ENCODE measurements at regions not wholly inside any gene's neighbourhood (a gene's known extent, or its start where the extent isn't known, plus 50 kb on each side); places are given as distances from the start of the nearest gene placed in this dataset.

GRCh38 chr2:160783474-160783873 lies 289.9 kb upstream of the RBMS1 start:
- H3K4me3 ChIP-seq (ENCODE audit: low read length), result no peak overlapping the region
- no peak for TF ChIP-seq ZNF274 (IDR thresholded peaks at IDR 0.05; ENCODE audit: low read depth, low read length)

- TF ChIP-seq ZNF274 (IDR thresholded peaks at IDR 0.05; ENCODE audit: low read depth, low read length), result no peak
- no peak overlapping the region for H3K4me3 ChIP-seq (ENCODE audit: low read length)
Observed at GRCh38 chr2:160784034-160784433, 290.4 kb upstream of the RBMS1 start.

GRCh38 chr2:160790738-160791137 lies 297.1 kb upstream of the RBMS1 start:
- no peak for TF ChIP-seq ZNF274 (IDR thresholded peaks at IDR 0.05; ENCODE audit: low read depth, low read length)

GRCh38 chr2:160791884-160792283 lies 298.3 kb upstream of the RBMS1 start:
- H3K4me3 ChIP-seq (ENCODE audit: low read length), result no peak overlapping the region
- TF ChIP-seq ZNF274 (IDR thresholded peaks at IDR 0.05; ENCODE audit: low read depth, low read length), result no peak

More at GRCh38 chr2:160790738-160791137, 297.1 kb upstream of the RBMS1 start:
- no peak overlapping the region for H3K4me3 ChIP-seq (ENCODE audit: low read length)

- TF ChIP-seq ZNF274 (IDR thresholded peaks at IDR 0.05; ENCODE audit: low read depth, low read length), result no peak
- no peak overlapping the region for H3K4me3 ChIP-seq (ENCODE audit: low read length)
Observed at GRCh38 chr2:160792837-160793236, 299.2 kb upstream of the RBMS1 start.

GRCh38 chr2:160794926-160795325 lies 301.3 kb upstream of the RBMS1 start:
- H3K4me3 ChIP-seq (ENCODE audit: low read length), result no peak overlapping the region
- no peak for TF ChIP-seq ZNF274 (IDR thresholded peaks at IDR 0.05; ENCODE audit: low read depth, low read length)

- H3K4me3 ChIP-seq (ENCODE audit: low read length), result no peak overlapping the region
- no peak for TF ChIP-seq ZNF274 (IDR thresholded peaks at IDR 0.05; ENCODE audit: low read depth, low read length)
Observed at GRCh38 chr2:160803881-160804280, 310.3 kb upstream of the RBMS1 start.

GRCh38 chr2:160810406-160810805 lies 316.8 kb upstream of the RBMS1 start:
- TF ChIP-seq ZNF274 (IDR thresholded peaks at IDR 0.05; ENCODE audit: low read depth, low read length), result no peak
- no peak overlapping the region for H3K4me3 ChIP-seq (ENCODE audit: low read length)

GRCh38 chr2:160812830-160813505 lies 319.4 kb upstream of the RBMS1 start:
- TF ChIP-seq ZNF274 (IDR thresholded peaks at IDR 0.05; ENCODE audit: low read depth, low read length), result no peak

GRCh38 chr2:160813506-160813858 lies 319.9 kb upstream of the RBMS1 start:
- H3K4me3 ChIP-seq (ENCODE audit: low read length), result no peak overlapping the region

More at GRCh38 chr2:160812830-160813505, 319.4 kb upstream of the RBMS1 start:
- no peak overlapping the region for H3K4me3 ChIP-seq (ENCODE audit: low read length)

GRCh38 chr2:160816916-160817499 lies 323.4 kb upstream of the RBMS1 start:
- no peak for TF ChIP-seq ZNF274 (IDR thresholded peaks at IDR 0.05; ENCODE audit: low read depth, low read length)

More at GRCh38 chr2:160813506-160813858, 319.9 kb upstream of the RBMS1 start:
- no peak for TF ChIP-seq ZNF274 (IDR thresholded peaks at IDR 0.05; ENCODE audit: low read depth, low read length)

GRCh38 chr2:160820691-160821090 lies 327.1 kb upstream of the RBMS1 start:
- TF ChIP-seq ZNF274 (IDR thresholded peaks at IDR 0.05; ENCODE audit: low read depth, low read length), result no peak

More at GRCh38 chr2:160816916-160817499, 323.4 kb upstream of the RBMS1 start:
- no peak overlapping the region for H3K4me3 ChIP-seq (ENCODE audit: low read length)

GRCh38 chr2:160822006-160822405 lies 328.4 kb upstream of the RBMS1 start:
- no peak for TF ChIP-seq ZNF274 (IDR thresholded peaks at IDR 0.05; ENCODE audit: low read depth, low read length)
- no peak overlapping the region for H3K4me3 ChIP-seq (ENCODE audit: low read length)

More at GRCh38 chr2:160820691-160821090, 327.1 kb upstream of the RBMS1 start:
- no peak overlapping the region for H3K4me3 ChIP-seq (ENCODE audit: low read length)

GRCh38 chr2:160825433-160825832 lies 331.8 kb upstream of the RBMS1 start:
- no peak for TF ChIP-seq ZNF274 (IDR thresholded peaks at IDR 0.05; ENCODE audit: low read depth, low read length)
- no peak overlapping the region for H3K4me3 ChIP-seq (ENCODE audit: low read length)

GRCh38 chr2:160826496-160826895 lies 332.9 kb upstream of the RBMS1 start:
- H3K4me3 ChIP-seq (ENCODE audit: low read length), result no peak overlapping the region
- no peak for TF ChIP-seq ZNF274 (IDR thresholded peaks at IDR 0.05; ENCODE audit: low read depth, low read length)
